ENCODE measurements at regions not wholly inside any gene's neighbourhood (a gene's known extent, or its start where the extent isn't known, plus 50 kb on each side); places are given as distances from the start of the nearest gene placed in this dataset.

DNA sequence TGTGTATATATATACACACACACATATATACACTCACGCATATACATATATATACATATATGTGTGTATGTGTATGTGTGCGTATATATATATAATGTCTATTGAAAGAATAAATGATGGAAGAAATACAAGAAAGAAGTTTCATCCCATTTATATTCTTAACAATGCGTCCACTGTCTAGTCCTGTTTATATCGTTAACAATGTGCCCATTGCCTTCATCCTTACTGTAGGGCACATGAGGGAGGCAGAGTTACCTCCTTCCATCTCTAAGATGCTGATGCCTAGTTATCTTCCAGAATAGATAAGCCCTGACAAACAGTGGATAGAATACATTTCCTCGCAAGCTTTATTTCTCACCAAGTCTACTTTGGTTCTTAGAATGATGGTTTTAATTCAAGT lies 389.8 kb upstream of the SEMA6A start:
- TF ChIP-seq EP300 (IDR thresholded peaks at IDR 0.05) = no peak
- TF ChIP-seq CTCF (IDR thresholded peaks at IDR 0.05) = no peak
- no peak for TF ChIP-seq HOXA7 (CRISPR knock-in tag; IDR thresholded peaks at IDR 0.05)
- no peak for TF ChIP-seq E2F6 (IDR thresholded peaks at IDR 0.05; ENCODE audit: borderline replicate concordance, low read depth)
- no peak for TF ChIP-seq TP53 (CRISPR knock-in tag; IDR thresholded peaks at IDR 0.05)
- no peak for TF ChIP-seq MYC (IDR thresholded peaks at IDR 0.05; ENCODE audit: borderline replicate concordance, low read length)
- no peak for TF ChIP-seq POLR2A (IDR thresholded peaks at IDR 0.05; ENCODE audit: low read length)
- no peak for TF ChIP-seq KDM5A (IDR thresholded peaks at IDR 0.05)
- TF ChIP-seq MAFK (IDR thresholded peaks at IDR 0.05; ENCODE audit: partially characterized antibody) = no peak
- no peak for TF ChIP-seq NR3C1 (IDR thresholded peaks at IDR 0.05)
- TF ChIP-seq ELK1 (IDR thresholded peaks at IDR 0.05; ENCODE audit: low read depth, low read length) = no peak
- no peak for TF ChIP-seq CBX8 (IDR thresholded peaks at IDR 0.05)
- no peak for TF ChIP-seq RFX5 (IDR thresholded peaks at IDR 0.05)
